Stimulated activated CD8-positive, alpha-beta memory T cell treated with anti-CD3 and anti-CD28 coated beads, Interleukin-12 subunit alpha, Interleukin-12 subunit beta, amount 100 ng/mL, for 1 hour (primary cell): ENCODE measurements at regions not wholly inside any gene's neighbourhood (a gene's known extent, or its start where the extent isn't known, plus 50 kb on each side); places are given as distances from the start of the nearest gene placed in this dataset.
A peak's percentile ranks its signal among the peaks of the same experiment; 100 is the strongest.
"Not testable (repeated sequence)": the region's sequence is repeated elsewhere in the genome, so short reads cannot be mapped to it uniquely, and the experiment has no call there.

Experiments
- DNase-seq: peaks from one replicate; pipeline ENCODE4 v3.0.0-alpha.2; 2020; ENCODE audit warnings: low read depth

DNA sequence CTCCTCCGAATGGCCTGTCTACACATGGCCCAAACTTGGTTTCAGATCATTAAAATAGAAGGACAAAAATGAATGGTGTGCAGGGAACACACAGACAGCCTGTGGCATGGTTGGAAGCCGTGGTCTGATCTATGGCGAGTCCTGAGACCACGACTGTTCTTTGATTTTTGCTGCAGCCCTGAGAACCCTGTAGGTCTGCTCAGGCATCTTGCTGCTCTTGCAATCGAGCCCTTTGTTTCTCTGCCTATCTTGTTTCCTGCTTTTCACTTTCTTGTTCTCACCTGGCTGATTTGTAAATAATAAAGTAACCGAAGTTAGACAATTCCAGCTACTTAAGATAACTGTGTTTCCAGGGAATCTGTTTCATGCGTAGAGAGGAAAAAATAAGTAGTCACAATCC lies 54.1 kb upstream of the NBPF9 start:
- DNase-seq = not testable (repeated sequence)

GRCh38 chr1:149158308-149158707 lies 55.0 kb upstream of the NBPF9 start:
- not testable (repeated sequence) for DNase-seq

DNA sequence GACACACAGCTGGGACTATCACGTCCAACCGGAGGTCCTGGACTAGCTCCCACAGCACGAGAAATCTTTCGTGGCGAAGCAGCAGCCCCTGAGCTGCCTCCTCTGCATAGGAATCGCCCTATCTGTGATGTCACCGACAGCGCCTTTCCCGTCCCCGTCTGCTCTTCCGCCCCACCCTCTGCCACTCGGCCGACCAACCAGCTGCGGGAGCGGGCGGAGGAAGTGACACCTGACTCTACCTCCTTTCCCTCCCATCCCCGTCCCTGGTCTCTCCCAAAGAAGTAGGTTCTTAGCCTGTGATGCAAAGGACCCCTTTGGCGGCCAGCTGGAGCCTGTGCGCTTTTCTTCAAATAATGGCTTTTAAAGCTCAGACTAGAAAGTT lies 59.7 kb upstream of the NBPF9 start:
- not testable (repeated sequence) for DNase-seq

DNA sequence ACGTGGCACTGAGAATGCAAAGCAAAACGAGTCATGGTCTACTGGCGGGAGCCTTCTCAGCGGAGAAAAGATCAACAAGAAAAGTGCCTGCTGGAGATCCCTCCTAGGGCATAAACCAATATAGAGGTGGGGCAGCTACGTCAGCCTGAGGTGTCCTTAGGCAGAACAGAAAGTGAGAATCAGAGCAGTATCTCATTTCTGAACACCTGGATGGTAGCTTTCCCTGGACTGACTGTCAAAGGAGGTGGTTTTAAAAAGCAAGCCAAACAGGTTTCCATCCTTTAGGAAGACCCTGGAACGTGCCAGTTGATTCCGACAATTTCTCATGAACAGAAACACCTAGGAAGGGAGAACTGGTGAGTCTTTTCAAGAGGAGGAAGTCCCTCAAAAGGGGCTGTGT lies 71.4 kb upstream of the NBPF9 start:
- DNase-seq = not testable (repeated sequence)

DNA sequence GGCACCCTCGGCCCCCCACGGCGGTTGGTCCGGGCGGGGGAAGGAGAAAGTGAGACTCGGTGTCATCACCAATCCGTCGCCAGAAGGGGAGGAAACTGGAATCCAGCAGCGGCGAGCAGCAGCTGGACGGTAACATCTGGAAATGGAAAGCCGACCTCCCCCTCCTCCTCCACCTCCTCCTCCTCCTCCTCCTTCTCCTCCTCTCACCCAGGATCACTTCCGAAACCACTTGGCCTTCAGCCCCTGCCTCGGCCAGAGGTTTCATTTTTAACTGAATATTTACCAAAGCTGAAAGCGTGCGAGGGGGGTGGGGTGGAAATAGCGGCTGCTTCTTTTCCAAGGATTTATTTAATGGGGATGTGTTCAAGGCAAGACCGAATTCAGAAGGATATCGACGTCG lies 72.5 kb upstream of the NBPF9 start:
- not testable (repeated sequence) for DNase-seq

DNA sequence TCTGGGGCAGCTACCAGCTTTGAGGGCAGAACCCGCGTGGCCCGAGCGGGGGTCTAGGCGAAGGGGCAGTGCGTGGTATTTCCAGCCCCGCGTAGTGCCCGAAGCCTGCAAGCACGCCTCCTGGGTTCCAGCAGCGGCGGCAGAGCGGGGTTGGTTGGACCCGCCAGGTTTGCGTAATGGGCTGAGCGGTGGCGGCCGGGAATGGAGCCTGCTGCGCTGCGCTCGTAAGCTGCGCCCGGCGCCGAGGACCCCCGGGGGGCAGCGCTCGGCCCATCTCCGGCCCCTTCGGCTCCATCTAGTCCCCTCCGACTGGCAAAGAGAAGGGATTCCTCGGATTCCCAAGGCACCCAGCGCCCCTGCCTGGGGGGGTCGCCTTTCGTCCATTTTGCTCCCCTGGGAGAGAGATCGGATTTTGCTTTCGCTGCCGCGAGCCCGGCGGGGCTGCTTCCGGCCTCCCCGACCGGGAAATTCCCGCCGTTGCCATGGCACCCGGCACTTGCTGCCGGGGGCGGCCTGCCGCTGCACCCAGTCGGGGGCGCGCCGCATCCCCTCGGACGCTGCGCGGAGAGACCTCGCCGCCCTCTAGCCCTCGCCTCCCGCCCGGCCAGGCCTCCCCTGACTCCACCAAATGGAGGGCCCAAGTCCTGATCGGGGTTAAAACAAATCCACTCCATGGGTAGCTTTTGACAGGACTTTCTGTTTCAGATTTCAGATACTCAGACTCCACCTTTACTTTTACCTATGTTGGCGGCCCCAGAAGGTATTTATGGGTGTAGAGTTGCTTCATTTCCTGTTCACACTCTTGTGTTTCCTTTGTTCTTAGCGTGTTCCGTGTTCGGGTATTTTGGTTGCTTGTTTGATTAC lies 73.3 kb upstream of the NBPF9 start:
- peak; percentile 49 for DNase-seq

GRCh38 chr1:149190742-149191141 lies 87.4 kb upstream of the NBPF9 start:
- DNase-seq = not testable (repeated sequence)

GRCh38 chr1:149196651-149197050 lies 93.3 kb upstream of the NBPF9 start:
- not testable (repeated sequence) for DNase-seq

DNA sequence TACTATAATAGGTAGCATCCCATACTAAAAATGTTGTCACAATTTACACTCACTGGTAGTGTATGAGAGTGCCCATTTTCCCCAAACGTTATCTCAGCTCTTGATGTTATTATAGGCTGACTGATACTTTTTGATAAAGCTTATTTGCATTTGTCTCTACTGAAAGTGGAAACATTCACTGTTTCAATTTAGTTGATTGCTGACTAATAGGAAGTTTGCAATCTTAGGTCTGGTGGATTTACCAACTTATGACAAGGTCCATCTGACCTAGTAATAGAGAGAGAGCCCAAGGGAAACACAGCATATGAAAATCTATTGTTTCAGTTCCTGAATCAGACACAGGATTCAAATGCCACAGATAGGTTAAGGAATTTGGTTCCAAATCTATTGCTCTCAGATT lies 97.2 kb upstream of the NBPF9 start:
- DNase-seq = not testable (repeated sequence)

DNA sequence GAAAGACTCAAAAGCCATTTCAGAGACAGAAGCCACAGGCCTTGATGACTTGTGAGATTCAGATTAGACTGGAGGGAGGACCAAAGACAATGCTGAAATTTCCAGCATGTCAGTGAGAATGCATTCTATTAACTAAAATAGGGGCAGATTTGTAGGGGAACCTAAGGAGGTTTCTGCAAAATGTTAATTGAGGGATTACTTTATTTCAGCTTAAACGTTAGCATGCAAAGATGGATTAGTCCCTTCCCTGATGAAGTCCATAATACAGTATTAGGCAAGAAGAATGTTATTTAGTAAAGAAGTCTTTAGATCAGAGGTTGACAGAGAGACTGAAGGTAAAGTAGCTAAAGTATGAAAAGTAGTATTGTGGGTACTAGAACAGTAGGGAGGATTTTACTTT lies 98.9 kb upstream of the NBPF9 start:
- not testable (repeated sequence) for DNase-seq

DNA sequence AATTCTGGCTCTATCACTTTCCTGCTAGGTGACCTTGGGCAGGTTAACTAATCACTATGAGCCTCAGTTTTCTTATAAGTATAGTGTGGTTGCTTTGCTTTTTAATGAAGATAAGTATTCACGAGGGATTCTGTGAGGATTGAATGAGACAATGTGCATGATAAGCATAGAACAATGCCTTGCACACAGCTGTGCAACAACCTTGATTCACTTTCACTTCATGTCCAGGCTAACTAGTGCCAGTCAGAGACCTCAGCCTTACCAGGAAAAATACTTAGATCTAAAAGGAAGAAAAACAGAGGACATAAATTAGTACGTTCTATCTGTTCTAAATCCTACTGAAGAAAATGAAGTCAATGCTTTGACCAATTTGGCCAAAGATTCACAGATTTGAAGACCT lies 101.0 kb upstream of the NBPF9 start:
- not testable (repeated sequence) for DNase-seq

GRCh38 chr1:149208836-149209235 lies 105.5 kb upstream of the NBPF9 start:
- not testable (repeated sequence) for DNase-seq

- DNase-seq = not testable (repeated sequence)
Measured at GRCh38 chr1:149211757-149212420, 108.5 kb upstream of the NBPF9 start.

- DNase-seq = not testable (repeated sequence)
Measured at GRCh38 chr1:149212946-149213345, 109.6 kb upstream of the NBPF9 start.

DNA sequence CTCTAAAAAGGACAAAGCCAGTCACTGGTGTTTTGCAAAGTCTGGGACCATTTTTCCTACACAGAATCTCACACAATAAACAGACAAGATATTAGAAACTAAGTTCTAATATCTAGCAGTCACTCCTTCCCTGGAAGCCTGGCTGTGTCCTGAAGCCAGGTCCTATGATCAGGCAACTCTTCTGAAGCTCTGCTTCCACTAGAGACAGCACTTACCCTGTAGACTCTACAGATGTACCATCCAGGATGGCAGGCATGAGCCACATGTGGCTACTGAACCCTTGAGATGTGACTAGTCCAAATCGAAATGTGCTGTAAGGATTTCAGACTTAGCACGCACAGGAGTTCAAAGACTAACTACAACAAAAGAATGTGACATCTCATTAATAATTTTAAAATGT lies 110.3 kb upstream of the NBPF9 start:
- not testable (repeated sequence) for DNase-seq

GRCh38 chr1:149218080-149218988 lies 115.0 kb upstream of the NBPF9 start:
- not testable (repeated sequence) for DNase-seq

DNA sequence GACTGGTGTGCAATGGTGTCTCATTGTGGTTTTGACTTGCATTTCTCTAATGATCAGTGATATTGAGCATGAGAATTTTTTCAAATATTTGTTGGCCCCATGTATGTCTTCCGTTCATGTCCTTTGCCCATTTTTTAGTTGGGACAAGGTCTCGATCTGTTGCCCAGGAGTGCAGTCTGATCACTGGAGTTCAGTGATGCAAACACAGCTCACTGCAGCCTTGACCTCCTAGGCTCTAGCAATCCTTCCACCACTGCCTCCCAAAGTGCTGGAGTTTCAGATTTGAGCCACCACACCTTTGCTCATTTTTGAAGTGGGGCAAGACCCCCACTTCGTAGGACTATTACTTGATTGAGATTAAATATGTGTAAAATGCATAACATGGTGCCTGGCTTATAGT lies 116.2 kb upstream of the NBPF9 start:
- not testable (repeated sequence) for DNase-seq

GRCh38 chr1:149220463-149221074 lies 117.2 kb upstream of the NBPF9 start:
- not testable (repeated sequence) for DNase-seq

DNA sequence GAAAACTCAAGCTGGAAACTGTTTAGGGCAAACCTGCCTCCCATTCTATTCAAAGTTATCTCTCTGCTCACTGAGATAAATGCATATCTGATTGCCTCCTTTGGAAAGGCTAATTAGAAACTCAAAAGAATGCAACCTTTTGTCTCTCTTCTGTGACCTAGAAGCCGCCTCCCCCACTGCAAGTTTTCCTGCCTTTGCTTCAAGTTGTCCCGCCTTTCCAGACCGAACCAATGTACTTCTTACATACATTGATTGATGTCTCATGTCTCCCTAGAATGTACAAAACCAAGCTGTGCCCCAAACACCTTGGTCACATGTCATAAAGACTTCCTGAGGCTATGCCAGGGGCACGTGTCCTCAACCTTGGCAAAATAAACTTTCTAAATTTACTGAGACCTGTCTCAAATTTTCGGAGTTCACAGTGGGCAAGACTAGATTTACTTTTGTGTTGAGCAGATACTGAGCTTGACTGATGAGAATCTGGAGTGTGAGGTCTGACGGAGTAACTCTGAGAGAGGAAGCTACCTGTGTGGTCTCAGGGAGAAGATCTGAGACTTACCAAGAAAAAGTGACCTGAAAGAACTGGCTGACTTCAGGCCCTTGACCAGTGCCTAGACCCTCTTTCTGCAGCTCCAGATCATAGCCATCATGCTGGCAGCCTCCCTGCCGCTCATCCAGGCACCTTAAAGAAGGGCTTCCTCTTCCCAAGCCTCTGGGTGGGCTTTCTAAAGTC lies 124.7 kb upstream of the NBPF9 start:
- not testable (repeated sequence) for DNase-seq

DNA sequence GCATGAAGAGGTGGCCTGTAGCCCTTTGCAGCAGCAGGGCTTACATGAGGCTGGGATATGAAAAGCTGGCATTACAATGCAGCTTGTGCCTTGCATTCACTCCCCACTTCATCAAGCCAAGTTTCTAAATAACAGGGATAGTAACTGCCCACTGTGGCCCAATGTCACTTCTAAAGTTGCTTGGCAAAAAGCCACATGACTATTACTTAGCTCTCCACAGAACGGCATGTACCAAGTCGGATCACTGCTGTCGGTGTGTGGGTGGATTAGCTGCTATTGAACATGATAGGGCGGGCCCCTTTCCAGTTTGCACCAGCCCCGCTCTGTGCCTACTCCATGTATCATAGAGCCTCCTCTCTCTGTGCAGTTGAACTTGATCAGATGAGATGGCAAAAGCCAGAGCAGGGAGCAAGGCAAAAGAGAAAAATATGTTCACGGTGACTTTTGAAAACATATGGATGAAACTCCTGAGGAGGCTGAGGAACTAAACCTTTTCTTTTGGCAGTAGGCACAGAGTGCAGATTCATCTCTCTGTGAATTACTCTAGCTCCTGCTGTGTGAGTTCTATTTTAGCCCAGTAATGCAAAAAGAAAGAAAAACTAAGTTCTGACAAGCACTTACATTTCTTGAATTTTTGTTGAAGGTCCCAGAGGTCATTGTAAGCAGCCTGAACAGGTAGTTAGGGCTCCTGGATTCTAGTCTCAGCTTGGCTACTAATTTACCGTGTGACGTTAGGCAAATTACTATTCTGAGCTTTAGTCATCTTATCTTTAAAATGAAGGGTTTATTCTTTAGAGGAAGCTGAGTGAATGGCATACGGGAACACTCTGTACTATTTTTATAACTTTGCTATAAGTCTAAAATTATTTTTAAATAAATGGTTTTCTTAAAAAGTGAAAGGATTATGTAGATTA lies 125.6 kb upstream of the NBPF9 start:
- not testable (repeated sequence) for DNase-seq
